Central memory CD8-positive, alpha-beta T cell (primary cell): ENCODE measurements at regions not wholly inside any gene's neighbourhood (a gene's known extent, or its start where the extent isn't known, plus 50 kb on each side); places are given as distances from the start of the nearest gene placed in this dataset.

Experiments
- ATAC-seq: fragments of 150-1000 bp; cut with Tn5 transposase; replicated peaks from 2 replicates; pipeline ENCODE4 v1.10.0; 2022; ENCODE audit warnings: mild to moderate bottlenecking, moderate FRiP score, moderate number of reproducible peaks; ENCODE audit not compliant: poor library complexity, severe bottlenecking; ENCODE audit errors: extremely low read depth
- DNase-seq, 2 donors: peaks; one replicate each; pipeline ENCODE4 v3.0.0; 2021; ENCODE audit warnings: low spot score in 2 of 2
- H3K27ac Mint-ChIP-seq: one replicate; pipeline ENCODE4 v1.8.0; 2022; ENCODE audit warnings: low read depth, mild to moderate bottlenecking, moderate library complexity, mixed read lengths
- H3K27me3 Mint-ChIP-seq: one replicate; pipeline ENCODE4 v1.8.0; 2022; ENCODE audit warnings: mixed read lengths
- H3K36me3 Mint-ChIP-seq: one replicate; pipeline ENCODE4 v1.8.0; 2022; ENCODE audit warnings: mild to moderate bottlenecking, moderate library complexity, mixed read lengths; ENCODE audit not compliant: insufficient read depth
- H3K4me1 Mint-ChIP-seq: one replicate; pipeline ENCODE4 v1.8.0; 2022; ENCODE audit warnings: mixed read lengths
- H3K4me3 Mint-ChIP-seq: one replicate; pipeline ENCODE4 v1.8.0; 2022; ENCODE audit warnings: mild to moderate bottlenecking, moderate library complexity, mixed read lengths
- H3K9me3 Mint-ChIP-seq: one replicate; pipeline ENCODE4 v1.8.0; 2022; ENCODE audit warnings: mixed read lengths

DNA sequence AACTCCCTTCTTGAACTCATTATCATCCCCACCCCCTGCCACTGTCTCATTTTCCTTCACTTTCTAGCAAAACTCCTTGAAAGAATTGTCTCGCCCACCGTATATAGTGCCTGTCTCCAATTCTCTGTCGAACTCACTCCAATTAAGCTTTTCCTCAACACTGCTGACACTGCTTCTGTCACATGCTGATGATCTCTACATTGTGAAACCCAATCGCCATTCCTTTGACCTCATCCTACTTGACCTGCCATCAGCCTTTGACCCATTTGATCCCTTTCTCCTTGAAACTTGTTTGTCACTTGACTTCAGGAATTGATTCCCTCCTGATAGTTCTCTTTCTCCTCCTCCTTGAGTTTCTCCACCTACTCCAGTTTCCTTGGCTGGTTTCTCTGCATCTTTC, 54.8 kb downstream of the CCDC71L start:
- no peaks in the 10 kb centered on the region for H3K27me3 Mint-ChIP-seq
- no peaks in the 10 kb centered on the region for H3K9me3 Mint-ChIP-seq
- H3K27ac Mint-ChIP-seq = no peak overlapping the region
- ATAC-seq (no peak), DNase-seq (no peak)
- no peak overlapping the region for H3K4me3 Mint-ChIP-seq
- H3K36me3 Mint-ChIP-seq = no peaks in the 10 kb centered on the region
- H3K4me1 Mint-ChIP-seq = no peaks in the 10 kb centered on the region

GRCh38 chr7:106604971-106605370, 56.0 kb downstream of the CCDC71L start:
- DNase-seq (no peak), ATAC-seq (no peak)
- no peak overlapping the region for H3K27ac Mint-ChIP-seq
- H3K9me3 Mint-ChIP-seq = no peaks in the 10 kb centered on the region
- no peaks in the 10 kb centered on the region for H3K4me1 Mint-ChIP-seq
- H3K4me3 Mint-ChIP-seq = no peak overlapping the region
- H3K36me3 Mint-ChIP-seq = no peaks in the 10 kb centered on the region
- H3K27me3 Mint-ChIP-seq = no peaks in the 10 kb centered on the region

DNA sequence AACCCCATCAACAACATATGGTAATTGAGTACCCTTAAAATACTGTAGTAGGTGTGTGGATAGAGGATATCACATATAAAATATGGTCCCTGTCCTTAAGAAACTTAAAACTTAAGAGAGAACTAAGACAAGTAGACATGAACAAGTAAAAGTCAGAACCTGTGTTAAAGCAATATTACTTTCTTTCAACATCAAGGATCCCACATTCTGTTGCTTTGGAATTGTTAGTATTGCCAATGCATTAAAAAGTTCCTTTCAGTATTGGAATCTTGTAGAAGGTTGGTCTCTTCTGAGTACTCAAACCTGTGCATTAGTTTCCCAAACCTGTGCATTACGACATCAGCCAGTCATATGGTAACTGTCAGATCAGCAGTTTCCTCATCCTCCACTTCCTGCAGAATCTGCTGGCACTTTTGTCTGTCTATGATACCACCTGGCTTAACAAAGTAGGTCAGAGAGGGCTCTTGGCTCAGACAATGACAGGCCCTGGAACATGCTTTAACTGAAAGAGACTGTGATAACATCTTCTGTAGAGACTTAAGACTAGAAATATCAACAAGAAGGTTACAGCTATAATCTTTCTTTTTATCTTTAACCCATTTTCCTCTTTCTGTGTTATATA, 56.5 kb downstream of the CCDC71L start:
- ATAC-seq = no peak
- Mint-ChIP-seq H3K27me3 (no peaks in the 10 kb centered on the region), H3K4me3 (no peak overlapping the region), H3K9me3 (no peaks in the 10 kb centered on the region), H3K36me3 (no peaks in the 10 kb centered on the region), H3K4me1 (no peaks in the 10 kb centered on the region), H3K27ac (no peak overlapping the region)
- DNase-seq = no peak

- Mint-ChIP-seq H3K27ac (no peak overlapping the region), H3K36me3 (no peaks in the 10 kb centered on the region), H3K9me3 (no peaks in the 10 kb centered on the region), H3K27me3 (no peaks in the 10 kb centered on the region), H3K4me3 (no peak overlapping the region), H3K4me1 (no peaks in the 10 kb centered on the region)
- ATAC-seq (no peak), DNase-seq (no peak)
Measured at GRCh38 chr7:106603346-106603745, 57.6 kb downstream of the CCDC71L start.

DNA sequence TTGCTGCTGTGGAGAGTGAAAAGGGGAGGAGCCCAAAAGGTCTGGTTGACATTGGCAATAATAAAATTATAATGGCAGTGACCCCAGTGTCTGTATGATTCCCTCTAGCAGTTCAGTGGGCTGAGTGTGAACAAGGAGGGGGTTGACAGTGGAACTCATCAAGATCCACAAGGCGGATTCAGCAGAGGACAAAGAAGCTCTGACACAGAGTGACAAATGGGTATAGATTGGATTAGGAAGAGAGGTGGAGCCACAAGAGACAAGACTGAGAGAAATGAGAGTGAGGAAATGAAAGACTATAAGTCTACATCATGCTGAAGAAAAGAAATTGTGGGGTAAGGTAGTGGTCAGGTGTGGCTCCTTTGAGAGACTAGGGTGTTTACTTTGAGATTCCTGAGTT, 58.9 kb downstream of the CCDC71L start:
- Mint-ChIP-seq H3K27me3 (no peaks in the 10 kb centered on the region), H3K4me3 (no peak overlapping the region), H3K4me1 (no peaks in the 10 kb centered on the region), H3K27ac (no peak overlapping the region), H3K9me3 (no peaks in the 10 kb centered on the region), H3K36me3 (no peaks in the 10 kb centered on the region)
- DNase-seq = no peak
- ATAC-seq = no peak

DNA sequence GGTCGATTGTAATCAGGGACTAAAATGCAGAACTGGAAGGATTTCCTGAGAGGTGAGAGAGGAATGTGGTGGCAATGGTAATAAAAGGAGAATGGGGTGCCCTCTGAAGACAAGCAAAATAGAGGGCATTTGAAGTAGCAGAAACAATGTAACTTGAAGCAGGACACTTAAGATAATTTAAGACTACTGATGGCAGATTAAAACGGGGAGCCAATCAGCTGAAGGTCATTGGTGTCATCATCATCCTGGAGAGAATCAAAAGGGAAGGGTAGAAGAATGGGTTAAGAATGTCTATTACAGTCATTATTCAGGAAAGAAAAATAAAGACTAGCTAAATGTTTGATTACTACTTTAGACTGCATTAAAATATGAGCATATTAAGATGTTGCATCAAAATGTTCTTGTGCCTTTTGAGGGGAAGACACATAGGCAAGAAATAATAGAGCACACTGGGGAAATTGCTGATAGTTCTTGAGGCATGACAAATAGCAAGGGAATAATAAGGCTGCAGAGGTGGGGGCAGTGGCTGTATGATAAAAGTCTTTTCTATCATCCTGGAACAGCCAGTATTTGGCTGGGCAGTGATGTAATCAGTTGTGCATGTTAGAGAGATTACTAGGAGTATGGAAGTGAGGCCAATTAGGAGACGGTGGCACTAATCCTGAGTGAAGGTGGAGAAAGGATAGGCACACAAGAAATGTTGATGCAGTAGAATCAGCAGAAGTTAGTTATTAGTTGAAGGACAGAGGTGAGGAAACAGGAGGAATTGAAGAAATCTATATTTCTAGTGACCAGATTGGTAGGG, 60.2 kb downstream of the CCDC71L start:
- H3K27ac Mint-ChIP-seq = no peak overlapping the region
- no peaks in the 10 kb centered on the region for H3K36me3 Mint-ChIP-seq
- H3K4me1 Mint-ChIP-seq = no peaks in the 10 kb centered on the region
- no peak overlapping the region for H3K4me3 Mint-ChIP-seq
- no peak for DNase-seq
- ATAC-seq = no peak
- H3K9me3 Mint-ChIP-seq = no peaks in the 10 kb centered on the region
- H3K27me3 Mint-ChIP-seq = peaks cover 6% of the 10 kb centered on the region

GRCh38 chr7:106599343-106599698, 61.6 kb downstream of the CCDC71L start:
- Mint-ChIP-seq H3K4me1 (no peaks in the 10 kb centered on the region), H3K4me3 (no peak overlapping the region), H3K27ac (no peak overlapping the region), H3K36me3 (no peaks in the 10 kb centered on the region), H3K9me3 (no peaks in the 10 kb centered on the region), H3K27me3 (peaks cover 10% of the 10 kb centered on the region)
- ATAC-seq = no peak
- DNase-seq = no peak

- Mint-ChIP-seq H3K4me3 (no peak overlapping the region), H3K4me1 (no peaks in the 10 kb centered on the region), H3K27me3 (peaks cover 10% of the 10 kb centered on the region), H3K27ac (no peak overlapping the region), H3K36me3 (no peaks in the 10 kb centered on the region), H3K9me3 (no peaks in the 10 kb centered on the region)
- peak; percentile 28 to 42 for DNase-seq
- ATAC-seq = peak; percentile 99
Measured at GRCh38 chr7:106598663-106599342, 62.2 kb downstream of the CCDC71L start.

- Mint-ChIP-seq H3K4me3 (no peak overlapping the region), H3K27ac (no peak overlapping the region), H3K9me3 (no peaks in the 10 kb centered on the region), H3K4me1 (no peaks in the 10 kb centered on the region), H3K36me3 (no peaks in the 10 kb centered on the region), H3K27me3 (peaks cover 14% of the 10 kb centered on the region)
- ATAC-seq (no peak), DNase-seq (no peak)
Measured at GRCh38 chr7:106597751-106598546, 63.0 kb downstream of the CCDC71L start.

GRCh38 chr7:106597014-106597413, 63.9 kb downstream of the CCDC71L start:
- H3K27ac Mint-ChIP-seq = no peak overlapping the region
- no peak for DNase-seq
- H3K4me1 Mint-ChIP-seq = no peaks in the 10 kb centered on the region
- H3K9me3 Mint-ChIP-seq = no peaks in the 10 kb centered on the region
- H3K27me3 Mint-ChIP-seq = peaks cover 19% of the 10 kb centered on the region
- H3K4me3 Mint-ChIP-seq = no peak overlapping the region
- no peaks in the 10 kb centered on the region for H3K36me3 Mint-ChIP-seq
- no peak for ATAC-seq

GRCh38 chr7:106595922-106596321, 65.0 kb downstream of the CCDC71L start:
- Mint-ChIP-seq H3K36me3 (no peaks in the 10 kb centered on the region), H3K9me3 (no peaks in the 10 kb centered on the region), H3K4me1 (no peaks in the 10 kb centered on the region), H3K27ac (no peak overlapping the region), H3K27me3 (peaks cover 20% of the 10 kb centered on the region), H3K4me3 (no peak overlapping the region)
- DNase-seq = no peak
- ATAC-seq = no peak

DNA sequence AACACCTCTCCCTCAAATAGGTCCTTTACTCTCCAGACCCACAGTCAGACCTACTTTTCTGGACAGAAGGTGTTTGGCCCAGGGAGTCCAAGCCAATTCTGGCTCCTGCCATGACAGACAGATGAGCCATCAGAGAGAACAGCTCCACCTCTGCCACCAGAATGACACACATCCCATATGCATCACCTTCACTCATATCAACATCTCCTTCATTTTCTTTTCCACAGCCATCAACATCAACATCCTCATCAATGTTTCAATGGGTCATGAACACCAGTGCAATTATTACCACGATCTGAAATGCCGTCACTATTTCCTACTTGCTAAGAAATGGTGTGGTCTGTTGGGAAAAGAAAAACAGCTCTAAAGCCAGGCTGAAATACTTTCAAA, 67.9 kb downstream of the CCDC71L start:
- H3K4me3 Mint-ChIP-seq = no peak overlapping the region
- no peaks in the 10 kb centered on the region for H3K36me3 Mint-ChIP-seq
- DNase-seq (no peak), ATAC-seq (no peak)
- no peak overlapping the region for H3K27ac Mint-ChIP-seq
- H3K9me3 Mint-ChIP-seq = no peaks in the 10 kb centered on the region
- peaks cover 47% of the 10 kb centered on the region for H3K27me3 Mint-ChIP-seq
- H3K4me1 Mint-ChIP-seq = no peaks in the 10 kb centered on the region
